Right renal pelvis (tissue), 4 donors: ENCODE measurements at regions not wholly inside any gene's neighbourhood (a gene's known extent, or its start where the extent isn't known, plus 50 kb on each side); places are given as distances from the start of the nearest gene placed in this dataset.

Experiments
- DNase-seq, 4 donors: peaks; one replicate each; pipeline ENCODE4 v3.0.0-alpha.2; 2013; ENCODE audit warnings: low read depth in 4 of 4, low spot score in 3 of 4, missing footprints in 1 of 4

DNA sequence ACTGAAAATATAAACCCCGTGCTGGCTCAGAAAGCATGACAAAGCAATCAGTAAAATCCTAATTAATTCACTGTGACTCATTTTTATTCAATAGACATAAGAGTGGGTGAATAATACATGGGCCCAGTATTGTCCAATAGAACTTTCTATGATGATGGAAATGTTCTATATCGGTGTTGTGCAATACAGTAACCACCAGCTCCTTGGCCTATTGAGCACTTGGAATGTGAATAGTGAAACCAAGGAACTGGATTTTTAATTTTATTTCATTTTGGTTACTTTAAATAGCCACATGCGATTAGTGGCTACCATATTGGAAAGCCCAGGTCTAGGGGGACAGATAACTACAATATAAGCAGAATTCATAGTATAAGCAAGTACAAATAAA is 69.8 kb upstream of the PPP2R3A start:
- no peak for DNase-seq

DNA sequence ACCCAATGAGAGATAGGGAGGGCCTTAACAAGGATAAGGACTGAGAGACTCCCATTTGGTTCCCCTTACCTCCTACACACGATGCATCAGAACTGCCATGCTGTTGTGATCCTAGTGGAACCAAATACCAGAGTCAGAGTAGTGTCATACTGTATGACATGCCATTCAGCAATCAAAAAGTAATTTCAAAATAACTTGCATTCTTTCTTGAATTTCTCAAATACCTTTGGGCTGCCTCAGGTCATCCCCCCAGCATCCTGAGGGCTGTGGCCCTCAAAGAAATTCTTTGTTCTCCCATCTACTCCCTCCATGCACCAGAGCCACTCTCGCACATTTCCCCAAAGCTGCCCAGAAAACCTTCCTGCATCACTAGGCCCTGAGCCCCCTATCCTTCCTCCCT is 68.9 kb upstream of the PPP2R3A start:
- DNase-seq = no peak

DNA sequence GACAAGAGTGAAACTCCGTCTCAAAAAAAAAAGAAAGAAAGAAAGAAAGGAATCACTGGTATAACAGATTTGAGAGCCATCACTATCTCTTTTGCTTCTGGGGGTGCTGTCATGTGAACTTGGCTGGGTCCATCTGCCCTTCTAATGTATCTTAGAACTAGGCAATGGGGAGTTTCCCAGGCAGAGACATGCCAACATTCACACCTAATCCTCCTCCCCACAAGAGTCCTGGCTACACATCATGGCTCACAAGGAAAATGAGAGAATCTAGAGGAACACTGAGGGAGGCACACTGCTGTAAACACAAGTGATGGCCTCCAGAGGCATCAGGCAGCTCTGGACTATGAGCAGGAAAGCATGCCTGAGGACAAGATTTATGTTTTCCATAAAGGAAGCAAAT is 67.8 kb upstream of the PPP2R3A start:
- DNase-seq = no peak

DNA sequence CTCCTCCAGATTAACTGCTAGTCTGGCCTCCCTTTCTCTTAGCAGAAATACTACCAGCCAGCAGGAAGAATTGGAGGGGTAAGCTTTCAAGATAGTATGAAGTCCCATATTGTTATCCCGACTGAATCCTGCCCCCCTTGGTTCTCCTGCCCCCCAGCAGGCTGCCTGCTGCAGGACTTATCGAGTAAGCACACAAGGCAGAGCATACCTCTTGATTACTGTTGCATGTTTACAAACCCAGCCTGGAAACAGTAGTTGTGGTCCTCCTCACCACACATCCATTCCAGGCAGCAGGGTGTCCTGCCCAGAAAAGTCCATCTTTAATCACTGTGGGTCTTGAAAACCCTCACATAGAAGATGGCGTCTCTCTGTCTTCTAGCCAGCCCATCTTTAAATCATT is 66.8 kb upstream of the PPP2R3A start:
- DNase-seq = no peak

DNA sequence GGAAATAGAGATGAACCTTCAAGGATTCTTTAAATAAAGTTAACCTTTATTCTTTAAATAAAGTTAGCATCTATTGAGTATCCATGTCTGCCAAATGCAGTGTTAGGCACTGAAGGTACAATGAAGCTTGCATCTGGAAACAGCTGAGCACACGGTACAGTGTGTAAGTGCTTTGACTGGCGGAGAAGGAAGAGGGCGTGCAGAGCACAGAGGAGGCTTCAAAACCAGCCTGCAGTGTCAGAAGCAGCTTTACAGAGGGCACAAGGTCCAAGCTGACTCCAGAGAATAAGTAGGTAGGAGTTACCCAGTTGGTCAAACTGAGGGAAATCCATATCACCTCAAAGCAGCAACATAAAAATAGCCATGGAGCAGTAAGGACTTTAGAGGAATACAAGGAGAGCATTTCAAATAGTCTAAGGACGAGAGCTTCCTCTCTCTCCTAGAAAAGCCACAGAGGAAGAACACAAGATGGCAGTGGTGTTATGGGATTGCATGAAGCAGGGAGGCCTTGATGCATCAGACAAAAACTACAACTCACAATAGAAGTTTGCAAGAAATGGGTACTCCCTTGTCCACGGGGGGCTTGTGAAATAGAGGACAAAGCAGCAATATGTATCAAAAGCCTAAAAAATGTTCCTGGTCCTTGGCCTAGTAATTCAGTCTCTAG is 60.3 kb upstream of the PPP2R3A start:
- DNase-seq = no peak

DNA sequence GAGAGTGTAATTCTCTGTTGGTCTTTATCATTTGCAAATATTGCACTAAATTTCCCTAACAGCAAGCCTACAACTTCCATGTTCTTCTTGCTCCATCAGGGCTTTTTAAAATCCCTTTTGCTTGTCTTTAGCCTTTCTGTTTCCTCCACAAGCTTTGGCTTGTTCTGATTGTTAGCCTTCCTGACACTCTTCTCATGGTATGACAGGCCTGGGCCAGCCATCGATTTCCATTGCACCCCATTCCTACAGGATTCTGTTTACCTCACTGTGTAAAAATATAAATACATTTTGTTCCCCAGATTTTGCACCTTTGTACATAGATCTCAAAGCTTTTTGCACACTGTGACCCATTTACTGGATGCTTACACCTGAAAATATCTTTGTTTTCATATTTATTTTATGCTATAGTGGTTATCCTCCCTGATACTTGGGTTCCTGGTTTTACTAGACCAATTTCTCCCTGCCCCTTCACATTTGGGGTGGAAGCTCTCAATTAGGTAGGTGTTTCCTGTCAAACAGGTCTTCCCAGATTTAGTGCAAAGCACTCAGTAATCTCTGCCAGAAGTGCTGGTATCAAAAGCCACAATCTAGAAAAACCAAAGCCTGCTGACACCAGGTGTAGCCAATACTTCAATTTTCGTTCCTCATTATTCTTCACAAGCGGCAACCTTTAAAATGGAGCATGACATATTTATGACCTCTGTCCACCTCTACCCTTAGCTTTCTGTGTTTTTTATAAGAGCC is 57.9 kb upstream of the PPP2R3A start:
- no peak for DNase-seq

DNA sequence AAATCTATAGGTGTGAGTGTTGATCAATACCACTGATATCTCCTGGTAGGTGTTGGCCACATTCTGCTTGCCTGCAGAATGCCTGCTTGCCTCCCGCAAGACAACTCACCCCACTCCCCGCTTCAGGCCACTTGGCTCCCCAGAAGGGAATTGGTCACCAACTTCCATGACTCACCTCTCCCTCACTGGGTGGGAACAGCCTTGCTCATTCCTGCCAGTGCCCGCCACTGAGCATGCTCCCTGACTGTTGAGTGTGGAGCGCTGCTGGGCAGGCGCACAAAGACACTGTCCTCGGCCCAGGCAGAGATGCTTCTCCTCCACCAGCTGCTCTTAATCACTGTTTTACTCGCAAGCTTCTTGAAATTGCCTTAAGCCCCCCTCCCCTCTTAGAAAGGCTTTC is 57.3 kb upstream of the PPP2R3A start:
- no peak for DNase-seq

DNA sequence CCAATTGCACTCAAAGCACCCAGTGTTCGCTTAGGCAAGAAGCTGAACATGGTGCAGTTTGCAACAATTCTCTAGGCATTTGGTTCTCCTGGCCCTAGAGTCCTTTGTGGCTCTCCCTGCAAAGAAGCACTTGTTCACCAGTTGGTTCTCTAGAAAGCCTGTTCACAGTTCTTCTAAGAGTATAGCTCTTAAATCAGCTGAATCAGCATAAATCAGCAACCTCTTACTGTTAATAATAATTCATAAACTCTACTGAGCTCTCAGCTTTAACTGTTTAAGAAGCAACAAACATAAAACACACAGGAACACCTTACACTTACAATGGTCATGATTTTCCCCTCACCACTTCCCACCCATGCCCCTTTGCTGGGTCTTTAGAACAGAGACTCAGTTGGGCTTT is 56.8 kb upstream of the PPP2R3A start:
- no peak for DNase-seq

DNA sequence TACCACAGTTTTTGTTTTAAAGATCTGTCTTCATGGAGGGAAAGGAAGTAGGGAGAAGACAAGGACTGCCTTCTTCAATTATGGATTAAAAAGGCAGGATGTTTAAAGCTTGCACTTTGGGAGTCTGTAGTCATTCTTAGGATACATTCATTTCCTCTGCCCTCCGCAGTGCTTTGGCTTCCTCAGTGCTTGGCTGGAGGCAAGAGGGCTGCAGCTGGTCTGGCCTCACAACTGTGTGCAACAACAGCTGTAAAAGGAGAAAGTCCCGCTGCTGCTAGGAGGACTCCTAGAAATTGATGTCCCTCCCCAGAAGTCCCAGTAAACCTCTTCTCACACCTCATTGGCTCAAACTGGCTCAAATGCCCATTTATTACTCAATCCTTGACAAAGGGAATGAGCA is 54.4 kb upstream of the PPP2R3A start:
- DNase-seq = no peak

DNA sequence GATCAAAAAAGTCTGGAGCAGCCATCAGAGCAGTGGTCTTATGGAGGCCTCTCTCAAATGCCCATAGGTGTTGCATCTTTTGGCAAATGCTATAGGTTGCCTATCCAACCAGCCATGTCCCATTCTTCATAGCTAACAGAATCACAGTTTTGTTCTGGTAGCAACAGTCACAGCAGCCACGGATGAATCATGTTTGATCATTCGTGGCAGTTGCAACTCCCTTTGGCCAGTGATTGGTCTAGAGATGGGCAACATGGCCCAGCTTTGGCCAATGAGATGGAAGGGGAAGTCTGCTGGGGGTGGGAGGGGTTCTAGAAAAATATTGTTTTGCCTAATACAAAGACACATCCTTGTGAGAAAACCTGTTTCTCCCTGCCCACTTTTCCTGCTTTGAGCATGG is 50.3 kb upstream of the PPP2R3A start:
- no peak for DNase-seq
